Left forelimb (tissue), 1 donor: ENCODE measurements at regions not wholly inside any gene's neighbourhood (a gene's known extent, or its start where the extent isn't known, plus 50 kb on each side); places are given as distances from the start of the nearest gene placed in this dataset.
"Not testable (repeated sequence)": the region's sequence is repeated elsewhere in the genome, so short reads cannot be mapped to it uniquely, and the experiment has no call there.

Experiments
- DNase-seq: peaks from one replicate; pipeline ENCODE4 v3.0.0-alpha.2; 2018; ENCODE audit warnings: low spot score

- DNase-seq, result no peak
Measured at GRCh38 chr6:105533301-105533700, 130.4 kb upstream of the PREP start.

- no peak for DNase-seq
Measured at GRCh38 chr6:105526225-105526872, 123.5 kb upstream of the PREP start.

- no peak for DNase-seq
Measured at GRCh38 chr6:105522626-105523322, 119.9 kb upstream of the PREP start.

- no peak for DNase-seq
Measured at GRCh38 chr6:105519954-105520353, 117.1 kb upstream of the PREP start.

GRCh38 chr6:105518993-105519392 lies 116.1 kb upstream of the PREP start:
- DNase-seq, result not testable (repeated sequence)

- DNase-seq, result no peak
Measured at GRCh38 chr6:105515054-105515453, 112.2 kb upstream of the PREP start.

- no peak for DNase-seq
Measured at GRCh38 chr6:105514306-105514705, 111.4 kb upstream of the PREP start.

- no peak for DNase-seq
Measured at GRCh38 chr6:105511639-105512038, 108.8 kb upstream of the PREP start.

- DNase-seq, result no peak
Measured at GRCh38 chr6:105510746-105511145, 107.9 kb upstream of the PREP start.

GRCh38 chr6:105509506-105510331 lies 106.8 kb upstream of the PREP start:
- DNase-seq, result no peak

- DNase-seq, result no peak
Measured at GRCh38 chr6:105507811-105508210, 104.9 kb upstream of the PREP start.

GRCh38 chr6:105504706-105505105 lies 101.8 kb upstream of the PREP start:
- DNase-seq, result no peak

- no peak for DNase-seq
Measured at GRCh38 chr6:105503641-105504040, 100.8 kb upstream of the PREP start.

- no peak for DNase-seq
Measured at GRCh38 chr6:105501826-105502344, 99.0 kb upstream of the PREP start.

- no peak for DNase-seq
Measured at GRCh38 chr6:105501246-105501645, 98.4 kb upstream of the PREP start.

- no peak for DNase-seq
Measured at GRCh38 chr6:105500693-105501092, 97.8 kb upstream of the PREP start.

GRCh38 chr6:105499931-105500330 lies 97.0 kb upstream of the PREP start:
- DNase-seq, result no peak

- no peak for DNase-seq
Measured at GRCh38 chr6:105499136-105499870, 96.4 kb upstream of the PREP start.

- no peak for DNase-seq
Measured at GRCh38 chr6:105497549-105497948, 94.7 kb upstream of the PREP start.

- DNase-seq, result no peak
Measured at GRCh38 chr6:105495515-105495914, 92.6 kb upstream of the PREP start.

- no peak for DNase-seq
Measured at GRCh38 chr6:105494688-105495087, 91.8 kb upstream of the PREP start.

- DNase-seq, result no peak
Measured at GRCh38 chr6:105493736-105494135, 90.9 kb upstream of the PREP start.
